Neural progenitor cell (in vitro differentiated cells): ENCODE measurements at regions not wholly inside any gene's neighbourhood (a gene's known extent, or its start where the extent isn't known, plus 50 kb on each side); places are given as distances from the start of the nearest gene placed in this dataset.

ENCODE experiments used
- CTCF ChIP-seq: fragments of 200-600 bp; sonication (generic); IDR thresholded peaks from 2 replicates; pipeline ENCODE4 v1.5.1; 2017; ENCODE audit warnings: antibody characterized with exemption, mild to moderate bottlenecking
- EZH2phosphoT487 ChIP-seq: fragments of 200-600 bp; sonication (generic); IDR thresholded peaks from 2 replicates; pipeline ENCODE4 v1.6.1; 2017; ENCODE audit warnings: antibody characterized with exemption

GRCh38 chr12:18926188-18926587 lies 188.3 kb downstream of the CAPZA3 start:
- TF ChIP-seq CTCF (no peak), EZH2phosphoT487 (no peak)
